Right cardiac atrium (tissue), 5 donors: ENCODE measurements at regions not wholly inside any gene's neighbourhood (a gene's known extent, or its start where the extent isn't known, plus 50 kb on each side); places are given as distances from the start of the nearest gene placed in this dataset.

Source experiments
- ATAC-seq, 2 donors: fragments of 200-7000 bp; cut with Tn5 transposase; one replicate each; pipeline versions ENCODE4 v1.8.0 to v1.9.1; 2020; ENCODE audit warnings: moderate library complexity in 2 of 2, mild to moderate bottlenecking in 1 of 2
- DNase-seq, 3 donors: peaks; one replicate each; pipeline ENCODE4 v3.0.0-alpha.2; 2020
- H3K27ac ChIP-seq: one replicate; pipeline ENCODE4 v1.5.1; 2013; ENCODE audit warnings: mild to moderate bottlenecking, low read length, control low read depth, moderate library complexity
- H3K27me3 ChIP-seq: one replicate; pipeline ENCODE4 v1.6.1; 2013; ENCODE audit not compliant: control insufficient read depth, insufficient read depth
- H3K4me1 ChIP-seq: one replicate; pipeline ENCODE4 v1.6.1; 2013; ENCODE audit warnings: low read length; ENCODE audit not compliant: control insufficient read depth, insufficient read depth
- H3K4me3 ChIP-seq: one replicate; pipeline ENCODE4 v1.5.1; 2013; ENCODE audit warnings: low read length, control low read depth
- H3K9me3 ChIP-seq: one replicate; pipeline ENCODE4 v1.6.1; 2013; ENCODE audit warnings: low read length; ENCODE audit not compliant: control insufficient read depth
- WGBS: extraction: QIAGEN DNeasy Blood & Tissue Kit; methylation state at CpG from one replicate; pipeline ENCODE4 v1.1.7; 2013; 5-methylcytosine and 5-hydroxymethylcytosine counted together
- intact Hi-C, 4 donors: fragments of 100-400 bp; cut with DNase I; formaldehyde crosslinking; loops; one replicate each; pipeline versions ENCODE4 v1.11.0 to v1.14.0; 2022 to 2023
- donor health status: healthy with polysubstance abuse.
- donor health status: DM: no; HTN: yes; CAD: no.
- donor health status: DM: no; HTN: no; CAD: no.
- donor health status: DM: no; HTN: yes; CAD: no; lungs with severe emphysema.
- donor health status: DM: yes; HTN: yes; CAD: no.

DNA sequence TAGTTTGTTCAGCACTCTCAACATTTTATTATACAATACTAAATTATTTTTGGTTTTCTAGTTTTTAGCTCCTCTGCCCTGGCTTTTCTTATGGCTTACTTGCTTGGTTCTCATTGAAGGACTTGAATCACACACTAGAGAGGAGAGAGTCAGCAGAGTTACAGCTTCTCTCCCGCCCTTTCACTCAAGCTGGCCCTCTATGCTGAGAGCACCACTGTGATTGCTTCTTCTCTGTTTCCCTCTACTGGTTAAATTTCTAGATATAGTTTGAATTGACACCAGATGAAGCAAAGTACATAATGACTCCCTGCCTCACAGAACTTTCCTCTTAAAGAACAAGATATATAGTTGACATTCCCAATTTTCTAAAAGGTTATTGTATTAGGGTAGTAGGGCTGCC lies 767.3 kb upstream of the SORCS1 start:
- intact Hi-C loops, result no loop called here
- no peaks in the 10 kb centered on the region for H3K9me3 ChIP-seq
- H3K4me1 ChIP-seq, result no peaks in the 10 kb centered on the region
- DNase-seq, result no peak
- no peak overlapping the region for H3K4me3 ChIP-seq
- no peak overlapping the region for H3K27ac ChIP-seq
- WGBS, result 71% methylated on average over 1 of the region's 1 CpG
- no peak for ATAC-seq
- H3K27me3 ChIP-seq, result no peaks in the 10 kb centered on the region

DNA sequence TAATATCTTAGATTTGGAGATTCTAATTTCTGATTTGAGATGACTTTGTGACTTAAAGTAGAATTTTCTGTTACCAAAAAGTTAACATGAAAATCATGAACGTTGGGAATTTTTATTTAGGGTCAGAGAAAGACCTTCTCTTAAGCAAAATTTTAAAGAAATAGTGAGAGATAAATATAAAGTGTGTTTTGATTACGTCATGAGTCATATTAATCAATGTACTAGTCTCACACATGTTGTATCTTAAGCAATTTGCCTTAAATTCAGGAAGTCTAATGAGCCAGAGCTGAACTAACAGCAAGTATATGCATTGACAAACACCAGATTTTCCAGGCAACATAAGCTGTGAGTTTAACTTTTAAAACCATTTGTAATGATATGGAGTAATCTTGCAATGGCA lies 765.5 kb upstream of the SORCS1 start:
- Histone ChIP-seq H3K9me3 (no peaks in the 10 kb centered on the region), H3K4me1 (no peaks in the 10 kb centered on the region), H3K27ac (no peak overlapping the region), H3K27me3 (no peaks in the 10 kb centered on the region), H3K4me3 (no peak overlapping the region)
- ATAC-seq (no peak), DNase-seq (no peak)
- WGBS, result 62% methylated on average over 2 of the region's 2 CpGs
- intact Hi-C loops, result no loop called here

DNA sequence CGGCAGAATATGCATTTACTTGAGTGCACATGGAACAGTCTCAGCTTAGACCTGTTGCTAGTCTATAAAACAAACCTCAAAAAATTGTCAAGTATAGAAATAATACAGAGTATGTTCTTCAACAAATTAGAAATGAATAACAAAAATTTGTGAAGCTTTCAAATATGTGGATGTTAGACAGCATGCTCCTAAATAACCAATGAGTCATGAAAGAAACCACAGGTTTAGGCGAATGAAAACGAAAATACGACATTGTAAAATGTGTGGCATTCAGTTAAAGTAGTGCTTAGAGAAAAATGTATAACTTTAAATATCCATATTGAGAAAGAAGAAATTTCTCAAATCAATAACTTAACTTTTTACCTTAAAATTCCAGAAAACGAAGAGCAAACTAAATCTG lies 760.0 kb upstream of the SORCS1 start:
- intact Hi-C loops, result no loop called here
- no peak overlapping the region for H3K4me3 ChIP-seq
- H3K4me1 ChIP-seq, result no peaks in the 10 kb centered on the region
- H3K9me3 ChIP-seq, result no peaks in the 10 kb centered on the region
- H3K27me3 ChIP-seq, result no peaks in the 10 kb centered on the region
- WGBS, result 82% methylated on average over 5 of the region's 5 CpGs
- ATAC-seq (no peak), DNase-seq (no peak)
- no peak overlapping the region for H3K27ac ChIP-seq

DNA sequence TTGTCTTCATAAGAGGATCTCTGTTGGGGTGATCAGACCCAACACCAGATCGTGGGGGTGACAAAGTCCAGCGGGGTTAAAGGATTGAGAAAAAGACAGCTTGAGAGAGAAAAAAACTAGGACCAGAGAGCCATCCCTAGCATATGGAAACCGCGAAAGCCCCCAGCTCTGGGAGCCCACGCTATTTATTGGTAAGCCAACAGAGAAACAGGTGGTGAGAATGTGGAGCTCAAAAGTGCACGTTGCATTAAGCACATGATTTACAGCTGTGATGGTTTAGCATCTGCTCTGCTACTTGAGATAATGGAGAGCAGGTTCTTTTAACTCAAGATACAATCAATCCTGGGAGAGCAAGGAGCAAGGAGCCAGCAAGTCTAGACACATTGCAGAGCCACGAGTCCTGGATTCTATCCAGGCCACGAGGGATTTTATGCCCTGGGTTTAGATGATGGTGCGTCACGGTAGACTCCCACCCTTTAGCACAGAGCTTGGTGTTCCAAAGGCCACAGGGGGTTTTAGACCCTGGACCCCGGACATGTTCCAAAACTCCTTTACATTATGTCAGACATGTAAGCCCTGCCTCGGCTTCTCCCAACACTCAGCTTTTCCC lies 755.2 kb upstream of the SORCS1 start:
- DNase-seq (no peak), ATAC-seq (no peak)
- Histone ChIP-seq H3K27me3 (no peaks in the 10 kb centered on the region), H3K4me3 (no peak overlapping the region), H3K27ac (no peak overlapping the region), H3K9me3 (peaks cover 3% of the 10 kb centered on the region), H3K4me1 (no peaks in the 10 kb centered on the region)
- intact Hi-C loops, result no loop called here
- 81% methylated on average over 12 of the region's 12 CpGs for WGBS

DNA sequence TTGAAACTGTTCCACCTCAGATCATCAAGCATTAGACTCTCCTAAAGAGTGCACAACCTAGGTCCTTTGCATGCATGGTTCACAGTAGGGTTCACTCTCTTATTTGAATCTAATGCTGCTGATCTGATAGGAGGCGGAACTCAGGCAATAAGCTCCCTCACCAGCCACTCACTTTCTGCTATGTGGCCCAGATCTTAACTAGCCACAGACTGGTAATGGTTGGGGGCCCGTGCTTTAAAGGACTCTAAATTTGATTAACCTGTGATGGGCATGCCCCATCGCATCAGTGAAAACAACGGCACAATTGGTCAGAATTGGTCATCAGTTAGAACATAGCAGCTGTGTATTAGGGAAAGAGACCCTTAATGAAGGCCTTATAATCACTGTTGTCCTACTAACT lies 753.7 kb upstream of the SORCS1 start:
- no peaks in the 10 kb centered on the region for H3K27me3 ChIP-seq
- H3K4me3 ChIP-seq, result no peak overlapping the region
- intact Hi-C loops, result no loop called here
- no peaks in the 10 kb centered on the region for H3K4me1 ChIP-seq
- no peak for ATAC-seq
- no peak overlapping the region for H3K27ac ChIP-seq
- WGBS, result 93% methylated on average over 4 of the region's 4 CpGs
- peaks cover 3% of the 10 kb centered on the region for H3K9me3 ChIP-seq
- DNase-seq, result no peak

DNA sequence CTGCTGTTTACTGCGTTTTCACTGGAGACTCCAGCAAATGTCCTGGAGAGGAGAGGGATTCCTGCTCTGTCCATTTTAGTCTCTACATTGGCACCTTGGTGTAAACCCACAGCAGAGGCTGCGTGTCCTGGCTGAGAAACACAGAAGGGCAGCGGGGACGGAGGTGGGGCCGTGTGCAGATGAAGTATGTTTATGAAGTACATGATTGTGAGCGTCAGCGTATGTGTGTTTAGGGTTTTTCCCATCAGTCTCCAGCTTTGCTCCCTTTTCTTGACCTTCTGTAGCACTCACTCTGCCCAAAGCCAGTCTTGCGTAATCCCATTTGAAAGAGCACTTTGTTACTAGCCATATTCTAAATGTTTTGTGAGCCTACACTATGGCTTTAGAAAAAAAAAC lies 750.7 kb upstream of the SORCS1 start:
- peak overlapping the region; percentile 21 for H3K4me3 ChIP-seq

DNA sequence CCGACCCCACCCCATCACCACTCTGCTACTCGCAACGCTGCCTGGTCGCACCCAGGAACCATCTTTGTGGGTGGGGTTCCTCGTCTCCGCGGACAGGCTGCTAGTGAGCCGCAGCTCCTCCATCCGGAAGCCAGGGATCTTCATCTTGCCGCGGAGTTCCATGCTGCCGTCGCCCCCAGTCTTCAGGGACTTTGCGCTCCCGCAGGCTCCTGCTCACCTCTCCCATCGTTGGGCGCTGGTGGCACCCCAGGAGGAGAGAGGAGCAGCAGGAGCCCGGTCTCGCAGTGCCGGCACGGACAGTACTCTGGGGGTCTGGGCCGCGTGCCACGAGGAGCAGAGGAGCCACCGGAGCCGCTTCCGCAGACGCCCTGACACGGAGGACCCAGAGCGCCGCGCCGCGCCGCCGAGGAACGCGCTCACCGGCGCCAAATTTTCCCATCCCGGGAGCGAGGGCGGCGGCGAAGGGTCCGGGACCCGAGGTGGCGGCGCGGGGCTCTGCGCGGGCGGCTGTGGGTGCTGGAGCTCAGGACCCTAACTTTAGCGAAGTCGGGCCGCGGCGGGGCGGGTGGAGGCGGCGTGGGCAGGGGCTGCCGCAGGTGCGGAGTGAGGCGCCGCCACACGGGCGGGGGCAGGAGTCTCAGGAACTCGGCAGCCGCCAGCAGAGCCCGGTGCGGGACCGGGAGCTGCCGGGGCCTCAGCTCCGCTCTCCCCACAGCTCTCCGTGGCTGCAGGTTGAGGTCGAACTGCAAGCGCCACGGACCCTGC lies 750.1 kb upstream of the SORCS1 start:
- no peaks in the 10 kb centered on the region for H3K27me3 ChIP-seq
- WGBS, result 2% methylated on average over 78 of the region's 78 CpGs
- peak overlapping the region; percentile 21 for H3K4me3 ChIP-seq
- H3K27ac ChIP-seq, result no peak overlapping the region
- DNase-seq (peak in 1 of 3 donors; percentile 36), ATAC-seq (no peak)
- intact Hi-C loops, result no loop called here
- H3K9me3 ChIP-seq, result peaks cover 3% of the 10 kb centered on the region
- H3K4me1 ChIP-seq, result no peaks in the 10 kb centered on the region

More for the DNA sequence above, 750.7 kb upstream of the SORCS1 start:
- no peaks in the 10 kb centered on the region for H3K4me1 ChIP-seq
- H3K27ac ChIP-seq, result no peak overlapping the region
- ATAC-seq (no peak), DNase-seq (no peak)
- H3K27me3 ChIP-seq, result no peaks in the 10 kb centered on the region
- WGBS, result 10% methylated on average over 8 of the region's 8 CpGs
- intact Hi-C loops, result no loop called here
- H3K9me3 ChIP-seq, result peaks cover 3% of the 10 kb centered on the region

DNA sequence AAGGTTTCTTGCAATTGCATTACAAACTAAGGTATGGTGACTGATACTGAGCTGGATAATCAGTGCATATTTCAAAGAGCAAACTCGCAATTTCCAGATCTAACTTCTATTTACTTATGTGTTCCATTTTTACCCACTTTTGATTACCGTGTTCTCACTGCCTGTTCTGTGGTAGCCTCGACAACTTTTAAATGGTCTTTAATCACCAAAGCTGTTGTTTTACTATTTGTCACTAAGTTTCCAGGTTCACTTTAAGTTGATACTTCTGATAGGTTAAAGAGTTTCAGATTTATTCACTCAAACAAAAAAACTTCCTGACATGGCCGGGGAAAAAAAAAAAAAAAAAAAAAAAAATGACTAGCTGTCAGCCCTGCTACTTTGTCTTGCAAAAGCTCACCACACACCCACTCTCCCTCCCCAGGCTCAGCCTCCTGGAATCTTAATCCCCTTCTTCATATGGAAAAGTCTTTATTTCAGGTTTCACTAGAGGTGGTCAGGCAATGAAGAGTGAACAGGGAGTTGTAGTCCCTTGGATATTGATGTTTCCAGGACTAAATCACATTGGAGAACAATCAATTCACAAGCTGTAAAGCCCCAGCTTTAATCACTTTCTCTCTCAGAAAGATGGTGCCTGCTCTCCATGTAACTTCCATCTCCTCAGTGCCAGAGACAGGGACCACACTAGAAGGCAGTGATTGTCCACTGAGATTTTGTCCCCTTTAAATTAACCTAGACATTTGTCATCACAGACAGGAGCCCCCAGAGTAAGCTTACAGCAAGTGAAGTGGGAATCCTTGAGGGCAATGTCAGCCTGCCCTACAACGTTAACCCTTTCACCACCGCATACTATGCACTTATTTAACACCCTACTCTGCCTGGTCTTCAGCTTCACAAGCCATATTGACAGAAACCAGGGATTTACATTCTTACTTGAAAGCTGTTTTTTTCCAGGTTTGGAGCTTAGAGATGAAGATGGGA lies 749.1 kb upstream of the SORCS1 start:
- Histone ChIP-seq H3K27ac (no peak overlapping the region), H3K4me3 (peak overlapping the region; percentile 8), H3K9me3 (peaks cover 3% of the 10 kb centered on the region), H3K4me1 (no peaks in the 10 kb centered on the region), H3K27me3 (no peaks in the 10 kb centered on the region)
- no peak for DNase-seq
- WGBS, result 29% methylated on average over 6 of the region's 6 CpGs
- ATAC-seq, result no peak
- intact Hi-C loops, result no loop called here

DNA sequence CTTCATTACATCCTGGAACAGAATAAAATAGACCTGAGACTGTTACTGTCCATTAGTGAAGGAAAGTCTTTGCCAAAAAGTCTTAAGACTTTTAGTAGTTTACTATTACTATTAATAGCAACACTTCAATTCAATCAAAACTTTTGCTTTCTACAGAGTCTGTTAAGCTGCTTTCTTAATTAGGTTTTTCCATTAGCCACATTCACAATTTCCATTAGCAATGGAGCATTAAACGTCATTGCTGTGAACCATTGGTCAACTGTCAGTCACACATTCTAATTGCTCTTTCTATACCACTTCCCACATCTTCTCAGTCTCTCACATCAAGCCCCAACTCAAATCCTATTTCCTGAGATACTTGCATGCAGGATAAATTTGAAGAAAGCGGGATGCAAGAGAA lies 736.6 kb upstream of the SORCS1 start:
- ATAC-seq (no peak), DNase-seq (no peak)
- no peak overlapping the region for H3K4me3 ChIP-seq
- no peaks in the 10 kb centered on the region for H3K27me3 ChIP-seq
- intact Hi-C loops, result no loop called here
- H3K9me3 ChIP-seq, result no peaks in the 10 kb centered on the region
- WGBS, result 71% methylated on average over 2 of the region's 2 CpGs
- H3K4me1 ChIP-seq, result no peaks in the 10 kb centered on the region
- H3K27ac ChIP-seq, result no peak overlapping the region

DNA sequence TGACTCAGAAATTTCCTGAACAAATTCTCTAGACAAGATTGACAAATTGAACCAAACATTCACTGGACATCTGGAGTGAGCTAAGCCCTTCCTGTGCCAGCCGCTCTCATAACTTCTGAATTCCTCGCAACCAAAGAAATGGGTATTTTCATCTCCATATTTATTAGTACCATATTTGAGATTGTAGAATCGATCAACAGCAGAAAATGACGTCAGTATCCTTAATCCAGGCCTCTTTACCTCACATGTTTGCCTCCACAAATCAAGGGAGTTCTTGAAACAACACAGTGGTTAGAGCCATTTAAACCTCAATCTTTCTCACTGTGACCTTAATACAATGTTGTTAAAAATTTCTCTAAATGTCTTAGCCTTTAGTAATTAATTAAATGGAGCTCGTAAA lies 735.6 kb upstream of the SORCS1 start:
- DNase-seq, result no peak
- 86% methylated on average over 5 of the region's 5 CpGs for WGBS

DNA sequence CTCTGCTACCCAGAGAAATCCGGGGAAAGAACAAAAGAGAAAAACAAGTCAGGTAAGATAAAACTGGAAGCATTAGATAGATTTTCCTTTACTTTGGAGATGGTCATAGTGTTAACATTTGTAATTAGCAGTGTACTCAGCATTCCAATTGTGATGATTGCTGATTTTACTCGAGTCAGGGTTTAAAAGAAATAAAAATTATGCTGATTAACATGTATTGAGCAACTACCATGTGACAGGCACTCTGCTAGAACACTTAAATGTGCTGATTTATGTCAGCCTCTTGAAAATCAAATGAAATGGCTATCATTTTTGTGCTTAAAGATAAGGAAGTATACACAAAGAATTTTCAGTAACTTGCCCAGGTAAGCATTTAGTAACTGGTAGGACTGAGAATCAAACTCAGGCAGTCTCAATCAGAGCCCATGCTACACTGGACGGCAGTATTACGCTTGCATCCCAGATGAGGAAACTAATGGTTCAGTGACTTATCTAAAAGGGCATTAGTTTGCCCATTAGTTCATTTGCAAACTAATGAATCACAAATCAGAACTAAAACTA lies 735.1 kb upstream of the SORCS1 start:
- intact Hi-C loops, result no loop called here
- Histone ChIP-seq H3K4me1 (no peaks in the 10 kb centered on the region), H3K27me3 (no peaks in the 10 kb centered on the region), H3K9me3 (no peaks in the 10 kb centered on the region), H3K27ac (no peak overlapping the region), H3K4me3 (no peak overlapping the region)
- 73% methylated on average over 4 of the region's 4 CpGs for WGBS
- DNase-seq (no peak), ATAC-seq (no peak)

More for the DNA sequence above, 735.6 kb upstream of the SORCS1 start:
- H3K9me3 ChIP-seq, result no peaks in the 10 kb centered on the region
- H3K27ac ChIP-seq, result no peak overlapping the region
- H3K4me1 ChIP-seq, result no peaks in the 10 kb centered on the region
- intact Hi-C loops, result no loop called here
- no peak overlapping the region for H3K4me3 ChIP-seq
- no peak for ATAC-seq
- H3K27me3 ChIP-seq, result no peaks in the 10 kb centered on the region
